ENCODE measurements at regions not wholly inside any gene's neighbourhood (a gene's known extent, or its start where the extent isn't known, plus 50 kb on each side); places are given as distances from the start of the nearest gene placed in this dataset.

- TF ChIP-seq EZH2 (IDR thresholded peaks at IDR 0.05; ENCODE audit: borderline replicate concordance, low read length) (no peak), CTCF (IDR thresholded peaks at IDR 0.05; ENCODE audit: low read length) (no peak)
Observed at GRCh38 chr3:18648868-18649462, 223.8 kb upstream of the SATB1 start.
